ENCODE measurements at regions not wholly inside any gene's neighbourhood (a gene's known extent, or its start where the extent isn't known, plus 50 kb on each side); places are given as distances from the start of the nearest gene placed in this dataset.

DNA sequence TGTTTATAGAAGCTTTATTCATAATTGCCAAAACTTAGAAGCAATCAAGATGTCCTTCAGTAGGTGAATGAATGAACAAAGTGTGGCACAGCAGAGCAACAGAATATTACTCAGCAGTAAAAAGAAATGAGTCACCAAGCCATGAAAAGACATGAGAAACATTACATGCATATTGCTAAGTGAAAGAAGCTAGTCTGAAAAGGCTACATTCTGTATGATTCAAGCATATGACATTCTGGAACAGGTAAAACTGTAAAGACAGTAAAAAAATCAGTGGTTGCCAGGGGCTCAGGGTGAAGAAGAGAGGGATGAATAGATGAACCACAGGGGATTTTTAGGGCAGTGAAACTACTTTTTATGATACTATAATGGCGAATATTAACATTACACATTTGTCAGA, 80.9 kb upstream of the APBB1IP start:
- POLR2A ChIA-PET, result interaction anchor here (0.6 kb wide), 1 partner anchor 176 kb away, joined by 3 read pairs; no protein-coding TSS in a partner anchor
- intact Hi-C loops (cut with micrococcal nuclease), result no loop called here
- H3K4me2 ChIP-seq (ENCODE audit: insufficient read depth, low read length), result no peak overlapping the region
- WGBS (ENCODE audit: insufficient coverage, low coverage, missing lambda C conversion rate), result 0% methylated on average over 1 of the region's 1 CpG
- no peak overlapping the region for H2AFZ ChIP-seq (ENCODE audit: low read depth, low read length)
- no peaks in the 10 kb centered on the region for H3K27me3 ChIP-seq (ENCODE audit: control insufficient read depth in 2 of 2, insufficient read depth in 2 of 2, low read length in 2 of 2)
- no peak for TF ChIP-seq ZNF518B (CRISPR knock-in tag; IDR thresholded peaks at IDR 0.05)
- TF ChIP-seq SAP30 (IDR thresholded peaks at IDR 0.05; ENCODE audit: borderline replicate concordance, insufficient read depth, low read depth, low read length, poor library complexity, severe bottlenecking), result no peak
- no peak for TF ChIP-seq ELF2 (CRISPR knock-in tag; IDR thresholded peaks at IDR 0.05)
- TF ChIP-seq TCF7 (IDR thresholded peaks at IDR 0.05; ENCODE audit: borderline replicate concordance), result no peak
- no peak for TF ChIP-seq ZNF609 (CRISPR knock-in tag; IDR thresholded peaks at IDR 0.05; ENCODE audit: borderline replicate concordance)
- TF ChIP-seq, protein P1, sequence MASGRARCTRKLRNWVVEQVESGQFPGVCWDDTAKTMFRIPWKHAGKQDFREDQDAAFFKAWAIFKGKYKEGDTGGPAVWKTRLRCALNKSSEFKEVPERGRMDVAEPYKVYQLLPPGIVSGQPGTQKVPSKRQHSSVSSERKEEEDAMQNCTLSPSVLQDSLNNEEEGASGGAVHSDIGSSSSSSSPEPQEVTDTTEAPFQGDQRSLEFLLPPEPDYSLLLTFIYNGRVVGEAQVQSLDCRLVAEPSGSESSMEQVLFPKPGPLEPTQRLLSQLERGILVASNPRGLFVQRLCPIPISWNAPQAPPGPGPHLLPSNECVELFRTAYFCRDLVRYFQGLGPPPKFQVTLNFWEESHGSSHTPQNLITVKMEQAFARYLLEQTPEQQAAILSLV (tag; IDR thresholded peaks at IDR 0.05), result no peak
- TF ChIP-seq MTF1 (CRISPR knock-in tag; IDR thresholded peaks at IDR 0.05; ENCODE audit: borderline replicate concordance), result no peak
- no peak for TF ChIP-seq ETV6 (IDR thresholded peaks at IDR 0.05; ENCODE audit: borderline replicate concordance in 1 of 2, low read depth in 2 of 2, low read length in 1 of 2)
- TF ChIP-seq ETV6 (CRISPR knock-in tag; IDR thresholded peaks at IDR 0.05; ENCODE audit: borderline replicate concordance), result no peak
- CTCF ChIA-PET (ENCODE audit: low intra/inter-chr PET ratio), result no interaction called here
- no peak overlapping the region for H3K9ac ChIP-seq (ENCODE audit: insufficient read depth in 1 of 2, low read depth in 2 of 2, low read length in 2 of 2)
- H3K9me3 ChIP-seq (replicated peaks; ENCODE audit: control insufficient read depth, insufficient read depth, low read depth, low read length), result no peaks in the 10 kb centered on the region
- no peaks in the 10 kb centered on the region for H3K4me1 ChIP-seq (replicated peaks in 1 of 2; ENCODE audit: control insufficient read depth in 2 of 2, insufficient read depth in 2 of 2, low read length in 2 of 2)
- no peaks in the 10 kb centered on the region for H3K36me3 ChIP-seq (ENCODE audit: control insufficient read depth, insufficient read depth, low read length)
- DNase-seq (ENCODE audit: extremely low read depth in 1 of 4, low spot score in 3 of 4), result no peak
- in situ Hi-C loops (cut with MboI), result no loop called here
- BruUV-seq (replicated peaks), result no TSS peak
- H4K20me1 ChIP-seq (replicated peaks; ENCODE audit: control insufficient read depth, insufficient read depth, low read length), result no peaks in the 10 kb centered on the region
- ATAC-seq, result no peak
- no peak for FAIRE-seq
- H3K4me3 ChIP-seq, result no peak overlapping the region
- no peaks in the 10 kb centered on the region for H3K79me2 ChIP-seq (ENCODE audit: control insufficient read depth, insufficient read depth, low read length)
- no peaks in the 10 kb centered on the region for H3K9me1 ChIP-seq (ENCODE audit: control insufficient read depth, insufficient read depth, low read length)
- H3K27ac ChIP-seq (ENCODE audit: extremely low read depth, low read depth, low read length), result no peak overlapping the region

Measured in K562 (cell line).